Left hindlimb (tissue), 1 donor: ENCODE measurements at regions not wholly inside any gene's neighbourhood (a gene's known extent, or its start where the extent isn't known, plus 50 kb on each side); places are given as distances from the start of the nearest gene placed in this dataset.

ENCODE experiments used
- DNase-seq: peaks from one replicate; pipeline ENCODE4 v3.0.0-alpha.2; 2018

DNA sequence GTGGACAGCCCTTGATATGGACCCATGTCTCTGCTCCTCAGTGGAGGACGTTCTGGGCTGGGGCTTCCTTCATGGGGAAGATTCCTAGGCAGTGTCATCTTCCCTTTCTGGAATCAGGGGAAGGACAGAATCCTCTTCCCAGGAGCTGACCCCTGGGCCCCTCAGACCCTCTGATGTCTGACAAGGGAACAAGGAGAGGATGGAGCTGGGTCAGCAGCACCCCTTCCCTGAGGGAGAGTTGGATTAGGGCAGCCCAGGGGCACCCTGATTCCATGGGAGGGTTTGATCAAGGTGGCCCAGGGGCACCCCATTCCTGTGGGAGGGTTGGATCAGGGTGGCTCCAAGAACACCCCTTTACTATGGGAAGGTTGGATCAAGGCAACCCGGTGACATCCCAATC, 86.5 kb downstream of the ACKR3 start:
- DNase-seq: no peak

DNA sequence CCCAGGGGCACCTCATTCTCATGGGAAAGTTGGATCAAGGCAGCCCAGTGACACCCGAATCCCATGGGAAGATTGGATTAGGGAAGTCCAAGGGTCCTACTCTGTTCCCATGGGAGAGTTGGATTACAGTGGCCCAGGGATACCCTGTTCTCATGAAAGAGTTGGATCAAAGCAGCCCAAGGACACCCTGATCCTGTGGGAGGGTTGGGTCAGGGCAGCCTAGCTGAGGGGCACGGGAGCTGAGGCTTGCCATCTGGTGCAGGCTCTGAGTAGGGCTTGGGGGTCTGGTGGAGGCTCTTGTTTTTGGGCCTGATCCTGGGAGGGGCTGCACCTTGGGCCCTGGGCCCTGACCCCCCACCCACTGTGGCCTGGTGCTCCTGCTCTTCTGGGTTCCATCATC, 87.1 kb downstream of the ACKR3 start:
- peak; percentile 13 for DNase-seq

DNA sequence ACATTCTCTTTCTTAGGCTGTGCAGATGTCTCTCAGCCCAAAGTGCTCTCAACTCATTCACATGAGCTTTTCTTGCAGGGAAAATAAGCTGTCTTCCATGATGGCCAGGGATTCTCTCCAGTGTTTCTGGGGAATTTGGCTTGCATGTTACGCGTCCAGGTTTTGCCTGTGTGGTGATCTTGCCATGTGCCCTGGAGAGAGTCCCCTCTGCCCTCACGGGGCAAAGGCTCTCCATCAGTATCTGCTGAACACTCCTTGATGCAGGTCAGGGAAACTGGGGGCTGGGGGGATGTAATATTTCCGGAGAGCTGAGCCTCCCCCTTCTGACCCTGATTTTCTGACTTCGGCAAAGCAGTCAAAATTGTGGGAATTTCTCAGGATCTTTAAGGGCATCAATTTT, 87.6 kb downstream of the ACKR3 start:
- no peak for DNase-seq

DNA sequence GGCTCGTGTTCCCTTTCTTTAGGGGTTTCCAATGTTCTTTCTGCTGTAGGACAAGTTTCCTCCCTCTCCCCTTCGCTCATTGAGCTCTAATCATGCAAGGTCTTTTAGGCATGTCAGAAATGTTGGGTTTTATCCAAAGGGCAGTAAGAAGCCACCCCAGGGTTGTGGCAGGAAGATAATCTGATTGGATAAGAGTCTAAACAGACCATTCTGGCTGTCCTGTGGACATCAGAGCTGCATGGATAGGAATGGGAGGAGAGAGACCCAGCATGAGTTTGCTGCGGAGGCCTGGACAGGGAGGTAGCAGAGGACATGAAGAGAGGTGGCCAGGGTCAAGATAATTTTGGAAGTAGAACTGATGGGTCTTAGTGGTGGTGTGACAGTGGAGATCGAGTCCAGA, 88.2 kb downstream of the ACKR3 start:
- no peak for DNase-seq

DNA sequence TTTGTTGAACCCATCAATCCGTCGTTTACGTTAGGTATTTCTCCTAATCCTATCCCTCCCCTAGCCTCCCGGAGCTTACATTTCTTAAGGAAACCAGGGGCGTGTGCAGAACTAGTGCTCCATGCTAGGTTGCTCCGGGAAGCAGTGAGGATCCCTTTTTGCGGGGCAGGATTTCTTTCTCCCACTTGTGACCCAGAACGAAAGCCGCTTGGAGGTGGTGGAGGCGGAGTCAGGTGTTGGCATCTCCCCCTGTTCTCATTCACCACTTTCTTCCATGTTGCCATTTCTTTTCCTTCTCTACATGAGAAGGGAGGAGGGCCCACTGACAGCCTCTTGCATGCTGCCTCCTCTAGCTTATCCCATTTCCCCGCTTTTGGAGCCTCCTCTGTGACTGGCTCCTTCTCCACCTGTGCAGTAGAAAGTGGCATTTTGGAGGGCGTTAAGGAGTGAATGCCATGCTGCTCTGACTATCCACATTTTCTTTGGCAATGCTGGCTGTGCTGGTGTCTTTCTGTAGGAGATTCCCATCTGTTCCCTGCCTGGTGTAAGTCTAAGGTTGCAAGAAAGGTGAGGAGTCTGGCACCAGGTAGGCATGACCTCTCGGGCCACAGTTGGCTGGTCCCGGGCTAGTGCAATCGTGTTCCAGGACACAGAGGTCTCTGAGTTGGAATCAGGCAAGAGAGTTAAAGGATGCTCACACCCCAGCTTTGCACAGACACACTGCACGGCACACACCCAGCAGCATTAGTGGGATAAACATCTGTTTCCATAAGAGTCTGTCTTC, 89.5 kb downstream of the ACKR3 start:
- DNase-seq: no peak

DNA sequence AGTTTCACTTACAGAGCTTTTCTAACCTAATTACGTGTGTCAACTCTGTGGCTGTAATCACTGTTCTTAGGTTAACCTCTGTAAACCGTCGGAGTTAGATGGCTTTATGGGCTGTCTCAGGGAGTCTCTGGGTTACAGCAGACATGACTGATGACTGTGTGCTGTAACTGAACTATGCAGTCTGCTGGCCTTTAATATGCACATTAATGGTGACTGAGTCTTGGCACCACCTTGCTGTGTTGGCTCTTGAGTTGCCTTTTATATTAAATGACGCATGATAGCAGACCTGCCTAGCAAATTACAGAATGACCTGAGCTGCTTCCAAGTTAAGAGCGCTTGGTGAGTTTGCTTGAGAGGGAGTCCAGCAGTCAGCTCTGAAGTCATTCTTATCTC, 90.1 kb downstream of the ACKR3 start:
- DNase-seq: peak; percentile 68

DNA sequence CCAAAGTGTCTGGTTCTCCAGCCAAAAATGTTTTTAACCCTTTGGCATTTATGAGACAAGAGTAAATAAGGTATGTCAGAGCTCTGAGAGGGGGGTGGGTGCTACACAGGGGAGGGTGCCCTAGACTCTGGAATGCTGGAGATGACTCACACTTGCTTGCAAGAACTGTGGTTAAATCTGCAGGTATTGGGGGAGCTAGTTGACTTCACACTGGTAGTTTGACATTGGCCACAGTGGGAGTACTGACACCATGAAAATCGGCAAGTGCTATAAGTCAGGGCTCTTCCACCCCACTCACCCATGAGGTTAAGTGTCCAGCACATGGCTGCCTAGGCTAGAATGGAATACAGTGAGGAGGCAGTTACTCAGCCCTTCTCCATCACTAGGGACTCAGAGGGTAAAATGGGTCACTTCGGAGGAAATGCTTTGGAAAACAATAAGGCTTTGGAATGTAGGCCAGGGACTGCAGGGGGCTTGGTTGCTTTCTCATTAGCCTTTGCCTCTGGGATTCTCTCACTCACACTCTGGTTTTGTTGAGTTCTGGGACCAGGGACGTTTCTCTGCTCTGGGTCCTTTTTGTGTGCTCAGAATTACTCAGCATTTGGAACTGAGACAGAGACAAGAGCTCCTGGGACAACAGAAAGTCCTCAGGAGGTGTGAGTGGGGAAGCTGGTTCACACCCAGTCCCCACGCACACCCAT, 91.6 kb downstream of the ACKR3 start:
- no peak for DNase-seq

DNA sequence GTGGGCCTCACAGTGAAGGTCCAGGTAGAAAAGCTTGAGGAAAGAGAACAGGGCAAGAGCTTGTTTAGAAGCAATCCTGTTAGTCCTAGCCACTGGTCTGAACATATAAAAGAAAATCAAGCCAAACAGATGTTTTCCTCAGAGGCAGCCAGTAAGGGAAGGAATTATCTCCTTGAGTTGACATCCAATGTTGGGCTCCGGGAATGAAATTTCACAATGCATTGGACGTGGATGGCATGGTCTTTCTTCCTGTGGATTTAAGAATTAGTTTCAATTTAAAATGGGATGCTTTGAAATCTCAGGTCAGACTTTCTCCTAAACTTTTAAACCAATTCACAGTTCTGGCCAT, 92.1 kb downstream of the ACKR3 start:
- no peak for DNase-seq

DNA sequence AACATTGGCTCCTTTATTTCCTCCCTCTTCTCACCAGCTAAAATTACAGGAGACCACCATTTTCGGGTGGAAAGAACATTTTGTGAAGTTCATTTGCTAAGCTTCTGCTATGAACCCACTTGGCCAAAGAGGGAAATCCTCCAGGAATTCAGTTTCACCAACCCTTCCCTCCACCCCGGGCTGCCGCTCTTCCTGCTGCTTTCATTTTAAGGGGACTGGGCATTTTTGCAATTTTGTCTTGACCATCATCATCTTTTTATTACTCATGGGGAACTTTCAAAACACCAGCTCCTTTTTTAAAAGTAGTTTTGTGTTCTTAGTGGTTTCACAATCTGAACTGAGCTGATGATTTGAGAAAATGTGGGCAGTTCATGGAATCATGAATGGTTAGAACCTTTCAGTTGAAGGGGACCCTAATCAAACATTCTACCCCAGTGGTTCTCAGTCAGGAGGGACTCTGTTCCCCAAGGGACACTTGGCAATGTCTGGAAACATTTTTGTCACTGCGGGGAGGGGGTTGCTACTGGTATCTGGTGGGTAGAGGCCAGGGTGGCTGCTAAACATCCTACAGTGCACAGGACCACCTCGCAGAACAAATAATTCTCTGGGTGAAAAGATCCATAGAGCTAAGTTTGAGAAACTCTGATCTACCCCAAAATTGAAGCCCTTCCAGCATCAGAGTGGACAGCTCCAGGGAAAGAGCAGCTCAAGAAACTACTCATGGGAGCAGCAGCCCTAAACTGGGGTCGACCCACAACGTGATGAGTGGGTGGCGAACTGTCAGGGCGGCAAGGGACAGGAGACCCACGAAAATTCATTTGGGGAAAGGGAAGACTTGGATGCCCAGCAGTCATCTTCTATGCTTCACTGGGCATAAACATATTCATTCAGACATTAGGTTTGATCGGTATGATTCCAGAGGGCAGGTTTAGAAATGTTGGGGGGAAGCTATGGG, 92.9 kb downstream of the ACKR3 start:
- DNase-seq: no peak

DNA sequence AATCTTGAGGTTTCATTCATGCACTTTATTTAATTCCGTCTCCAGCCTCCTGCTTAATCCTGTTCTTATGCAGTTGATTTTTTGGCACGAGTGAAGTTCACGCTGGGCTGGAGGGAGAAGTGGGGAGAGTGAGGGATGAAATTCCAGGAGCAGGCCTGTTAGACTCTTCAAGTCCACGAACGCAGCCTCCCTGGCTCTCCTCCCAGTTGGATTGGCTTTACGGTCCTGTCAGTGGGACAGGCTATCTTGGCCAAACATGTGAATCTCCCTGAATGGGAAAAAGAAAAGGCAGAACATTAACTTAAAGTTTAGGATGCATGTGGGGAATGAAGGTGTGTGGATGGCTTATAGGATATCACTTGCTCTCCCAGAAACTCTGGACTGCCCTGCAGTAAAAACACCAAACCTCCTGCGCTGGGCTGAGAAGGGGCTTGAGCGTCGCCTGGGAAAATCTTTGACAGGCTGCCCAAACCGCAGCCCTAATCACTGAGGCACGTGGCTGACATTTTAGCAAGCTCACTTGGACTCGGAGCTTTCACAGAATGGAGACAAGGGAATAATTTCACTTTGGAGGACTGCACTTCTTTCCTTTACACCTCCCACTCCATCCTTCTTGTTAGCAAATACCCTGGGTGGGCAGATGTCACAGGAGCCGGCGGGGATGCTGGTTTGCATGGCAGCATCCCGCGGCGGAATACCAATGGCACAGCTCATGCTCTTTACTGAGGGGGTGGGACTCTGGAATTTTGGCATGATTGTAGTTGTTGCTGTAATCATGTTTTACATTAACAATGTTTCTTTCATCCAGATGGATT, 93.9 kb downstream of the ACKR3 start:
- DNase-seq: peak; percentile 92

DNA sequence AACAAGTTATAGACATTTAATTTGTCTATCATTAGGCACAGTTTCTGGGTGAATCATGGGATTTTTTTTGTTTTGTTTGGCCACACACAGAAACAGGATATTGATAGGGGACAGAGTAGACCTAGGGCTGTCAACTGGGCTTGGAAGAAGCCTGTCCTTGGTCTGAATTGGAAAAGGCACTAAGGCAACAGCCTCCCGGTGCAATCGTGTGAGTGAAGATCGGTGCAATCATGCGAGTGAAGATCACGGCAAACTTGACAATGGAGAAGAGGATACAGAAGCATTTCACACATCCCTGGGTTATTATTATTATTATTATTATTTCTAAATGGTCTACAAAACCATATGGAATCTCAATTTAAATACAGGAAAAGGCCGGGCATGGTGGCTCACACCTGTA, 94.5 kb downstream of the ACKR3 start:
- DNase-seq: no peak

DNA sequence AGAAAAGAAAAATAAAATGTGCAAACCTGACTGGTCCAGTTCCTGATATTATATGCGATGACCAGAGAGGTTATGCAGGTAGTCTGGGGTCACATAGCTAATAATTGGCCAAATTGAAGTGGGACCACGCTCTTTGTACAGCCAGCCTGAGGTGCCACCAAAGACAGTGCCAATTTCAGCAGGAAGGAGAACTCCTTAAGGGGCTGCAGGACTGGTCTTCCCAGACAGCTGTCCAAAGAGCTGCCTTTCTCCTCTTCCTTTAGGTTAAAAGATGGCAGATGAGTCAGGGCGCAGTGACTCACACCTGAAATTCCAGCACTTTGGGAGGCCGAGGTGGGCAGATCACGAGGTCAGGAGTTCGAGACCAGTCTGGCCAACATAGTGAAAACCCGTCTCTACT, 95.5 kb downstream of the ACKR3 start:
- DNase-seq: no peak

DNA sequence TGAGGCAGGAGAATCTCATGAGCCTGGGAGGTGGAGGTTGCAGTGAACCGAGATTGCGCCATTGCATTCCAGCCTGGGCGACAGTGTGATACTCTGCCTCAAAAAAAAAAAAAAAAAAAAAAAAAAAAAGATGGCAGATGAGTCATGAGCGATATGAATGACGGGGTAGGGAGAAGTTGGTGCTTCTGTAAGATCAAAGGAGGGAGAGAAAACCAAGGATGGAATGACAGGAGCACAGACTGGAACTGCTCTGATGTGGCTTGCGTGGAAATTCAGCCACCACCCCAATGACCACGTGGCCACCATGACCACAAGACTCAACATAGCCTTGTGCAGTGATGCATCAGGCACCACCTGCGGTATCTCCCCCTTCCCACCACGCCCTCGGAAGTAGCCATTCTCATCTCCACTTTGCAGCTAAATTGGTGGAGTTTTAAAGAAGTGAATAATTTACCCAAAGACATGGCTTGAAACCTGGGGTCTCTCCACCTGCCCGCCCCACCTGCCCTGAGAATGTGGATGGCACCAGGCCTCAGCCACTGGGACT, 96.0 kb downstream of the ACKR3 start:
- no peak for DNase-seq

DNA sequence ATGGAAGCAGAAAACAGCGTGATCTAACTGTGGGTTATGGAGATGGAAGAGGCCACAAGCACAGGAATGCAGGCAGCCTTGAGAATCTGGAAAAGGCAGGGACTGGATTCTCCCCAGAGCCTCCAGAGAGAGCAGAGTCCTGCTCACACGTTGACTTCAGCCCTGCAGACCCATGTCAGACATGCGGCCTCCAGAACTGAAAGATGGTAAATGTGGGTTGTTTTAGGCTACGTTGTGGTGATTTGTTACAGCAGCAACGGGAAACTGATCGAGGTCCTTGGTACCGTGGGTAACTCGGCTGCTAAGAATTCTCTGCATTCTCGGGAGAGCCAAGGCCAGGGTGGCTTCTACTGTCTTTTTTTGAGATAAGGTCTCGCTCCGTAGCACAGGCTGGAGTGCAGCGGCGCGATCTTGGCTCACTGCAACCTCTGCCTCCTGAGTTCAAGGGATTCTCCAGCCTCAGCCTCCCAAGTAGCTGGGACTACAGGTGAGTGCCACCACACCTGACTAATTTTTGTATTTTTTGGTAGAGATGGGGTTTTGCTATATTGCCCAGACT, 97.1 kb downstream of the ACKR3 start:
- DNase-seq: no peak

DNA sequence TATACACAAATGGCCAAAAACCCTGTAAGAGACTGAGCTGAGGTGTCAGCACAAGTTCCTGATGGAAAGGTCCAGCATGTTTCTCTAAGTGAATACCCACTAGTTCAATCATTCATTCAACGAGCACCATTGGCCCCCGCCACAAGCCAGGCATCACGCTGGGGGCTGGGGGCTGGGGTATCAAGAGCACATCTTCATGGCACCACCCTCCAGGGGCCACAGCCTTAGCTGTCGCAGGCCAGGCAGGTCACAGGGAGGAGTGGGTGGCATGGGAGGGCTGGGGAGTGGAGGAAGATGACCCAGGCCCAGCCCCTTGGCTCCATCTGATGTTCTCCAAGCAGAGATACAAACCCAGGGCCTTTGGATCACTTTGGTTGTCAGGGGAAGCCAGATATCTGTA, 97.9 kb downstream of the ACKR3 start:
- no peak for DNase-seq

DNA sequence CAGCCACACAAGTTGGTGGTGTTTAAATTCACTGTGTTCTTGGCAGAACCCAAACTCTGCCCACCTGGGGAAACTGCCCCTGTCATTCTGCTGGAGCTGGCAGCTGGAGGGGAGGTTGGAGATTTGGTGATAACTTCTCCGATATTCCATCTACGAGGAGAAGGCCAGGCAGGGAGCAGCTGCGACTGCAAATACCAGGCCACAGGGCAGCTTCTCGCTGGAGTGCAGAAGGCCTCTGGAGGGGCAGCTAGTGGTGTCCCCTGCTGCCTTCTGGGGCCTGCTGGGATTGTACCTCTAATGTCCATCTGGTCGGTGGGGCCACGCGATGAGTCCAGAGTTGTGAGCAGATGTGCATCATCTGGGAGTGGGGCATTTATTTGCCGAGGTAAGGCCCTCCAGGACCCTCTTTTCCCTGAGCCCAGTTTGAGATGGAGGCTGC, 98.9 kb downstream of the ACKR3 start:
- DNase-seq: no peak

DNA sequence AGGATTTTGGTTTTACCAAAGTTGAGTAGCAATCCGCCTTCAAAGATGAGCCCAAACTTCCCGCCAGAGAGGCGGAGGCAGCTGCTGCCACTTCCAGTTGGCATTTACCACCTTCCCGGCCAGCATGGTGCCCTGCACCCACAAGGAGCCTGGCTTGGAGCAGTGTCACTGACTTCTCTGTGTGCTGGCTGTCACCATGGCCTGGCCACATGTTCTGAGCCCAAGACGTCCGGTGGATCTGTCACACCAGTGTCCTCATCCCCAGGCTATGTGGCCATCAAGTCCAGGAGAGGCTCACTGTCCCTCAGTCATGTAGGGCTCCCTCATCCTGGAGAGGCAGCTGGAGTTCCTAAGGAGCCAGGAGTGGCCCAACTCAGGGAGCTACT, 100.6 kb downstream of the ACKR3 start:
- no peak for DNase-seq

DNA sequence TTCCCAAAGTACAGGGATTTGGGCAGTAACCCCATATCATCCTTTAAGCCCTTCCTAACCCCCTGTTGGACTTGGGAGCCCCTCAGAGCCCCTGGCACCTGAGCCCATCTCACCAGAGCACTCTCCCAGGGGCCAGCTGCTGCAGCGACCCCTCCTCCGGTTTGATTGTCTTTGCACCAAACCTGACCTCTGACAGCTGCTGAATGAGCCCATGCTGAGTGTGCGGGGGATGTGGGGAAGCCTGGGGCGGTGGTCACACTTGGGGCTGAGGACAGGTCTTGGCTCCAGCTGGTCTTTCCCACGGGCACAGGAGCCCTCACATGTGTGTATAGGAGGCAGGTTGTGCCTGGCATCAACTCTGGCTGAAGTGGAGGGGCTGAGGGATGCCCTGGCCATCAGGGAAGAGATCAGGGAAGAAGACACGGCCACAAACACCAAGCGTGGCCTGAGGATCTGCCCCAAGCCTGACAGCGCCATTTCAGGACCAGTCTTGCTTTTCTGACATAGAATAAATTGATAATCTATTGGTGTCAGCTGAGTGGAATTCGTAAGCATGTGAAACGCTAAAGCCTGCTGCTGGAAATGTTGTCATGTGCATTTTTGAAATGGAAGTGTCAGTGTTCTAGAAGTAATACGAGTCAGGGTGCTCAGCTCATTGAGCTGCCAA, 102.4 kb downstream of the ACKR3 start:
- no peak for DNase-seq

DNA sequence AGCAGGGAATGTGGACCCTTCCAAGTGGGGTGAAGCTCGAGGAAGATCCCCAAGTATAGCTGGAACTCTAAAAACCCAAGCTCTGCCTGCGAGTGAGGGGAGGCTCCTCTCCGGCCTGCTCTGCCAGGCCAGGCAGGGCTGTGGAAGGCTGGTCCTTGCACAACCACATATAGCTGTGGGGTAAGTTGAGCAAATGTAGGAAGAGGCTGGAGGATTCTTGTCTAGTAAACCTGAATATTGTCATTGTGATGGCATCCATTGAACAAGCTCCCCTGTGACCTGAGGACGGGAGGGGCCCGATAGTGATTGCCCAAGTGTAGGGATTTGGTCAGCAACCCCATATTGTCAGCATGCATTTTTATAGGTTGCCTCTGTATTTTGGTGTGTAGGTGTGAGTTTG, 103.0 kb downstream of the ACKR3 start:
- no peak for DNase-seq

DNA sequence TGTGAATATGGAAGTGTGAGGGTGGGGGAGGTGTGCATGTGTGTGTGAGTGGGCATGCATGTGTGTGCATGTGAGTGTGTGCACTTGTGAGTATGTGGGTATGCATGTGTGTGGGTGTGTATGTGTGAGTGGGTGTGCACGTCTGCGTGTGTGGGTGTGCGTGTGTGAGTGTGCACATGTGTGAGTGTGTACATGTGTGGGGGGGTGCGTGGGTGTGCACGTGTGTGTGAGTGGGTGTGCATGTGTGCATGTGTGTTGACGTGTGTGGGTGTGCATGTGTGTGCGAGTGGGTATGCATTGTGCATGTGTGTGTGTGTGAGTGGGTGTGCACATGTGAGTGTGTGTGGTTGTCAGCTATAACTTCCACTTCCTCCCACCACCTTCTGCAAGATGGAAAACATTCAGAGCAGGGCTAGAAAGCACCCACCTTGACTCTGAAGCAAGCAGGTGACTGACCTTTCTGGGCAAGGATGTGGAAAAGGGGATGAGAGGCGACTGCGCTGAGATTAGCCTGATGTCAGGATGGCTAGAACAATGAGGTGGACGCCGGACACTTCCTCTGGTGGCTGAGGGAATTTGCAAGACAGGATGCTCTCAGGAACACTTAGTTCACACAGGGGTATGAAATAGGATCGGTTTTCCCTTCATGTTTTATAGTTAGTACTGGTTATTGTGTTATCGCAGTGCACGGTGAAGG, 103.6 kb downstream of the ACKR3 start:
- no peak for DNase-seq

DNA sequence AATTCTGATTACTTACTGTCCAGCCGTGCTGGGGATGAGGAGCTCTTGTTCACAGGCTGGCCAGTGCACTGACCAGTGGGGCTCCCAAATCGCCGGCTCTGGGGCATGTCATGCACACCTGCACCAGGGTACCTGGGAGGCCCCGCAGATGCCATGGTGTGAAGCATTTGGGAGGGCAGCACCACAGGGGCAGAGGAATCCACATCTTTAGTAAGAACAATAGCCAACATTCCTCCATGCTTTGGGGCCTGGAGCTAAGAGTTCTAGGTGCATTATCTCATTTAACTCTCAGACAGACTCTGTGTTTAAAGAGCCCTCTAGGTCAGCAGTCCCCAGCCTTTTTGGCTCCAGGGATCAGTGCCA, 104.2 kb downstream of the ACKR3 start:
- DNase-seq: no peak
